Breast epithelium (tissue), 4 donors: ENCODE measurements at regions not wholly inside any gene's neighbourhood (a gene's known extent, or its start where the extent isn't known, plus 50 kb on each side); places are given as distances from the start of the nearest gene placed in this dataset.
"Not testable (repeated sequence)": the region's sequence is repeated elsewhere in the genome, so short reads cannot be mapped to it uniquely, and the experiment has no call there.

ENCODE experiments used
- DNase-seq, 2 donors: peaks; one replicate each; pipeline ENCODE4 v3.0.0-alpha.2; 2019; ENCODE audit warnings: low spot score in 2 of 2
- H3K27ac ChIP-seq, 2 donors: fragments of 200-600 bp; sonication (generic) in 1 of 2; one replicate each; pipeline ENCODE4 v1.5.1; 2016 to 2019; ENCODE audit warnings: mild to moderate bottlenecking in 1 of 2
- H3K27me3 ChIP-seq, 2 donors: fragments of 200-600 bp; sonication (generic) in 1 of 2; one replicate each; pipeline versions ENCODE4 v1.5.1 to v1.6.0; 2017 to 2019; ENCODE audit warnings: control low read depth in 1 of 2, mild to moderate bottlenecking in 1 of 2
- H3K36me3 ChIP-seq: fragments of 200-600 bp; one replicate; pipeline ENCODE4 v1.5.1; 2019
- H3K4me1 ChIP-seq, 2 donors: fragments of 200-600 bp; sonication (generic); one replicate each; pipeline ENCODE4 v1.5.1; 2016 to 2019; ENCODE audit warnings: control low read depth in 1 of 2
- H3K4me3 ChIP-seq, 3 donors: fragments of 200-600 bp; sonication (generic); 1 replicate in 2 of 3; 2 replicates in 1 of 3; pipeline ENCODE4 v1.5.1; 2016 to 2019; ENCODE audit warnings: mild to moderate bottlenecking in 3 of 3, moderate library complexity in 2 of 3
- H3K9me3 ChIP-seq, 2 donors: fragments of 200-600 bp; sonication (generic) in 1 of 2; one replicate each; pipeline ENCODE4 v1.5.1; 2016 to 2019; ENCODE audit warnings: control low read depth in 1 of 2
- POLR2A ChIP-seq: fragments of 450-650 bp; IDR thresholded peaks from one replicate; pipeline ENCODE4 v1.6.1; 2016; ENCODE audit warnings: antibody characterized with exemption, mild to moderate bottlenecking, moderate library complexity
- POLR2AphosphoS5 ChIP-seq, 3 donors: sonication (generic); formaldehyde crosslinking; IDR thresholded peaks; one replicate each; pipeline ENCODE4 v1.6.1; 2017; ENCODE audit warnings: antibody characterized with exemption in 3 of 3
- intact Hi-C: fragments of 100-400 bp; cut with DNase I; formaldehyde crosslinking; loops from one replicate; pipeline ENCODE4 v1.15.1; 2023; ENCODE audit warnings: low total_unique reads
- TF ChIP-seq, protein P1 (sequence below), 3 donors: fragments of 450-650 bp; IDR thresholded peaks; one replicate each; pipeline ENCODE4 v1.5.1; 2016 to 2017; ENCODE audit warnings: antibody characterized with exemption in 3 of 3, mild to moderate bottlenecking in 3 of 3, moderate library complexity in 3 of 3

DNA sequence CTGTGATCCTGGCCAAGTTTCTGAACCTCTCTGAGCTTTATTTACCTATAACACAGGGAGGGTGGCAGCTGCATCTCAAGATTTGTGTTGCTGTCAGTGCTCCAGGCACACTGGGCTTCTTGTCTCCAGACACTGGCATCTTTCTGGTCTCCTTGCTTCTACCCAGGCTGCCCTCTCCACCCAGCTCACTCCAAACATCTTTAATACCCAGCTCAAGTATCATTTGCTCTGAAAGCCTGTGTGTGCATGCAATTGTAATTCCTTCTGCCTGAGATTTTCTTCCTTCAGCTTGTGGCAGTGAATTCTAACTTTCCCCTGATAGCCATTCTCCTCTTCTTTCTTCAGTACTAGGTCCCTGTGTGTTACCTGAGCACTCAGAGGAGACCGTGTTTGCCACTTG, 50.7 kb upstream of the USP7 start:
- TF ChIP-seq POLR2AphosphoS5 (IDR thresholded peaks at IDR 0.05) = no peak
- TF ChIP-seq POLR2A = no peak
- TF ChIP-seq, protein P1, sequence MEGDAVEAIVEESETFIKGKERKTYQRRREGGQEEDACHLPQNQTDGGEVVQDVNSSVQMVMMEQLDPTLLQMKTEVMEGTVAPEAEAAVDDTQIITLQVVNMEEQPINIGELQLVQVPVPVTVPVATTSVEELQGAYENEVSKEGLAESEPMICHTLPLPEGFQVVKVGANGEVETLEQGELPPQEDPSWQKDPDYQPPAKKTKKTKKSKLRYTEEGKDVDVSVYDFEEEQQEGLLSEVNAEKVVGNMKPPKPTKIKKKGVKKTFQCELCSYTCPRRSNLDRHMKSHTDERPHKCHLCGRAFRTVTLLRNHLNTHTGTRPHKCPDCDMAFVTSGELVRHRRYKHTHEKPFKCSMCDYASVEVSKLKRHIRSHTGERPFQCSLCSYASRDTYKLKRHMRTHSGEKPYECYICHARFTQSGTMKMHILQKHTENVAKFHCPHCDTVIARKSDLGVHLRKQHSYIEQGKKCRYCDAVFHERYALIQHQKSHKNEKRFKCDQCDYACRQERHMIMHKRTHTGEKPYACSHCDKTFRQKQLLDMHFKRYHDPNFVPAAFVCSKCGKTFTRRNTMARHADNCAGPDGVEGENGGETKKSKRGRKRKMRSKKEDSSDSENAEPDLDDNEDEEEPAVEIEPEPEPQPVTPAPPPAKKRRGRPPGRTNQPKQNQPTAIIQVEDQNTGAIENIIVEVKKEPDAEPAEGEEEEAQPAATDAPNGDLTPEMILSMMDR (IDR thresholded peaks at IDR 0.05) = no peak
- peaks cover 7 to 8% of the 10 kb centered on the region in 2 donors for H3K9me3 ChIP-seq
- H3K36me3 ChIP-seq = no peaks in the 10 kb centered on the region
- no peaks in the 10 kb centered on the region for H3K4me1 ChIP-seq
- no peak for DNase-seq
- intact Hi-C loops = no loop called here
- no peaks in the 10 kb centered on the region for H3K27me3 ChIP-seq
- no peak overlapping the region for H3K4me3 ChIP-seq
- no peak overlapping the region for H3K27ac ChIP-seq

DNA sequence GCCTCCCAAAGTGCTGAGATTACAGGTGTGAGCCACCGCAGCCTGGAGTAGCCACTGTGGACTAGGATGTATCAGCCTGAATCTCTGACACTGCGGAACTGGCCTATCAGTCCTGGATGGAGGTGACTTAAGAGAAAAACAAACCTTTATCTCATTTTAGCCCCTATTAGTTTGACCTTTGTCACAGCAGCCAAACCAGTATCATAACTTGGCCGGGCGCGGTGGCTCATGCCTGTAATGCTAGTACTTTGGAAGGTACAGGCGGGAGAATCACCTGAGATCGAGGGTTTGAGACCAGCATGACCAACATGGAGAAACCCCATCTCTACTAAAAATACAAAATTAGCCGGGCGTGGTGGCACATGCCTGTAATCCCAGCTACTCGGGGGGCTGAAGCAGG, 51.8 kb upstream of the USP7 start:
- TF ChIP-seq, protein P1 (IDR thresholded peaks at IDR 0.05) = no peak
- TF ChIP-seq POLR2AphosphoS5 (IDR thresholded peaks at IDR 0.05) (no peak), POLR2A (no peak)
- intact Hi-C loops = no loop called here
- no peaks in the 10 kb centered on the region for H3K4me1 ChIP-seq
- H3K9me3 ChIP-seq = peaks cover 7 to 8% of the 10 kb centered on the region in 2 donors
- no peak overlapping the region for H3K4me3 ChIP-seq
- H3K27ac ChIP-seq = no peak overlapping the region
- no peaks in the 10 kb centered on the region for H3K27me3 ChIP-seq
- no peak for DNase-seq
- H3K36me3 ChIP-seq = no peaks in the 10 kb centered on the region

DNA sequence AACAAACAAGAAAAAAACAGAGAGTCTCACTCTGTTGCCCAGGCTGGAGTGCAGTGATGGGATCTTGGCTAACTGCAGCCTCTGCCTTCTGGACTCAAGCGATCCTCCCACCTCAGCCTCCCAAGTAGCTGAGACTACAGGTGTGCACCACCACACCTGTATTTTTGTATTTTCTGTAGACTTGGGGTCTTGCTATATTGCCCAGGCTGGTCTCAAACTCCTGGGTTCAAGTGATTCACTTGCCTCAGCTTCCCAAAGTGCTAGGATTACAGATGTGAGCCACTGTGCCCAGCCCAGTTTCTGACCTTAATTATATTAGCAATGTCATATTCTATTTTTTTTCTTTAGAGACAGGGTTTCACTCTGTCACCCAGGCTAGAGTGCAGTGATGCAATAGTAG, 52.3 kb upstream of the USP7 start:
- H3K27ac ChIP-seq, H3K4me3 ChIP-seq, H3K9me3 ChIP-seq, H3K36me3 ChIP-seq, intact Hi-C loops, H3K27me3 ChIP-seq, H3K4me1 ChIP-seq, DNase-seq: not testable (repeated sequence)

DNA sequence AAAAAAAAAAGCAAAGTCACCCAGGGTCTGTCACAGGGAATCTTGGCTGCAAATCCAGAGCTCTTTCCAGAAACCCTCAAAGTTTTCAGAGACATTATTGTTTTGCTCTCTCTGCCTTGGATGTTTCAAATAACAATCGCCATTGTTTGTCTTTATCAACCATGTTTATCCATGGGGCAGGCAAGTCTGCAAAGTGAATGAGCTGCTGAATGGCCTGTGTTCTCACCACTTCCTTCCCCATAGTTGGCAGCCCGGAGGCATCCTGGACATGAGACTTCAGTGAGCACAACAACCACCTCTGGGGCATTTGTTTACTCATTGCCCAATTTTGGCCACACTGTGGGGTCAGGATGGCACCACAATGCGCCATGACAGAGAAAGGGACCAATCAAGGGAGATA, 53.1 kb upstream of the USP7 start:
- Histone ChIP-seq H3K27me3 (no peaks in the 10 kb centered on the region), H3K4me1 (no peaks in the 10 kb centered on the region), H3K4me3 (no peak overlapping the region), H3K36me3 (no peaks in the 10 kb centered on the region), H3K27ac (no peak overlapping the region), H3K9me3 (peaks cover 7 to 8% of the 10 kb centered on the region in 2 donors)
- TF ChIP-seq, protein P1 (IDR thresholded peaks at IDR 0.05) = no peak
- DNase-seq = no peak
- intact Hi-C loops = no loop called here

DNA sequence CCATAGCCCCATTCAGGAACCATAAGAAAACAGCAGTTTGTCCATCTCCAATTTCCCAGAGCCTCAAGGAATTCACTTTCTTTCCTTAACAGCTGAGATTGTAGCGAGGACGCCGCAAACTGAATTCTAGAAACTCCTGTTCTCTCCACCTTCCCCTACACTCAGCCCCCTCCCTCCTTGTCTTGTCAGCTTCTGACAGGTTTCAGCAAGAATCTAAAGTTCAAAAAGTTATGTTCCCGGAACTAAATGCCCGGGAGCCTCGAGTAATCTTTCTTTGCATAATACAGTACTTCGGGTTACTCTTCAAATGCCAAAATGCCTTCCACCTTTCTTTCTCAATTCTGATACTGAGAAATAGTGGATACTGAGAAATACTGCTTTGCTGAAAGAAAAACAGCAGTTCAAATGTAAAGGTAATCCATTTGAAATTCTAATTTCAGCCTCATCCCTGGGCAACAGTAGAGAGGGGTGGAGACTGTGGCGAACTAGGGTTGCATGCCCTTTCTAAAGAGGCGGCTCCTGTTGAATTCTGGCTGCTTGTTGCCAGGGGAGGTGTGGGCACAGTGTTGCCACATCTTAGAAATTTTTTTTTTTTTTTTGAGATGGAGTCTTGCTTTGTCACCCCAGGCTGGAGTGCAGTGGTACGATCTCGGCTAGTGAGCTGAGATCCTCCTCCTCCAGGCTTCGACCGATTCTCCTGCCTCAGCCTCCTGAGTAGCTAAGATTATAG, 63.5 kb upstream of the USP7 start:
- peak overlapping the region in 1 of 3 donors; percentile 22 for H3K4me3 ChIP-seq
- no peaks in the 10 kb centered on the region for H3K9me3 ChIP-seq
- no peak for DNase-seq
- no peaks in the 10 kb centered on the region for H3K4me1 ChIP-seq
- intact Hi-C loops = loop anchor here (10.0 kb wide), 1 partner anchor 1288 kb away; no protein-coding TSS in a partner anchor
- TF ChIP-seq, protein P1 (IDR thresholded peaks at IDR 0.05) = no peak
- TF ChIP-seq POLR2AphosphoS5 (IDR thresholded peaks at IDR 0.05) (no peak), POLR2A (no peak)
- no peaks in the 10 kb centered on the region for H3K27me3 ChIP-seq
- H3K36me3 ChIP-seq = no peaks in the 10 kb centered on the region
- no peak overlapping the region for H3K27ac ChIP-seq

DNA sequence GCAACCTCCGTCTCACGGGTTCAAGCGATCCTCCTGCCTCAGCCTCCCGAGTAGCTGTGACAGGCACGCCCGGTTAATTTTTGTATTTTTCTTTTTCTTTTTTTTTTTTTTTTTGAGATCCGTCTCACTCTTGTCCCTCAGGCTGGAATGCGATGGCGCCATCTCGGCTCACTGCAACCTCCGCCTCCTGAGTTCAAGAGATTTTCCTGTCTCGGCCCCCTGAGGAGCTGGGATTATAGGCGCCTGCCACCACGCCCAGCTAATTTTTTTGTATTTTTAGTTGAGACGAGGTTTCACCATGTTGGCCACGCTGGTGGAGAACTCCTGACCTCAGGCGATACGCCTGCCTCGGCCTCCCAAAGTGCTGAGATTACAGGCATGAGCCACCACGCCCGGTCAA, 63.0 kb upstream of the HAPSTR1 start:
- H3K4me3 ChIP-seq, H3K4me1 ChIP-seq, H3K27me3 ChIP-seq, H3K36me3 ChIP-seq, H3K9me3 ChIP-seq, H3K27ac ChIP-seq, DNase-seq: not testable (repeated sequence)
- intact Hi-C loops = loop anchor here (10.0 kb wide), 1 partner anchor 1286 kb away; no protein-coding TSS in a partner anchor
